ENCODE measurements at regions not wholly inside any gene's neighbourhood (a gene's known extent, or its start where the extent isn't known, plus 50 kb on each side); places are given as distances from the start of the nearest gene placed in this dataset.
"Not testable (repeated sequence)": the region's sequence is repeated elsewhere in the genome, so short reads cannot be mapped to it uniquely, and the experiment has no call there.

DNA sequence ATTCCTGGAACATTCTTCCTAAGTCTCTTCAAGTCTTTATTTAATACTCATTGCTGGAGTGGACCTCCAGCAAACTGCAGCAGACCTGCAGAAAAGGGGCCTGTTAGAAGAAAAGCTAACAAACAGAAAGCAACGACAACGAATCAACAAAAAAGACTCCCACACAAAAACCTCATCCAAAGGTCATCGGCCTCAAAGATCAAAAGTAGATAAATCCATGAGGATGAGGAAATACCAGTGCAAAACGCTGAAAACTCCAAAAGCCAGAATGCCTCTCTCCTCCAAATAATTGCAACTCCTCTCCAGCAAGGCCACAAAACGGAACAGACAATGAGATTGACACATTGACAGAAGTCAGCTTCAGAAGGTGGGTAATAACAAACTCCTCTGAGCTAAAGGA lies 472.2 kb downstream of the C12orf50 start:
- H4K91ac ChIP-seq (ENCODE audit: insufficient read length, low read depth, low read length), result no peak overlapping the region
- peaks cover 0 to 2% (median 0%) of the 10 kb centered on the region in 3 experiments; a peak in 2 of 7 replicates for H3K36me3 Mint-ChIP-seq (ENCODE audit: insufficient read depth in 1 of 3, low read depth in 3 of 3)
- no peak overlapping the region for H3K23ac ChIP-seq (ENCODE audit: insufficient read length, low read depth, low read length)
- H3K18ac ChIP-seq (ENCODE audit: insufficient read length, low read depth, low read length), result no peak overlapping the region
- H3K79me2 ChIP-seq (ENCODE audit: insufficient read depth, low read length), result no peaks in the 10 kb centered on the region
- H3K4me2 ChIP-seq (ENCODE audit: insufficient read depth, insufficient read length, low read length), result no peak overlapping the region
- no peak overlapping the region for H3K56ac ChIP-seq (ENCODE audit: insufficient read length, low read depth, low read length)
- no peaks in the 10 kb centered on the region for H3K23me2 ChIP-seq (ENCODE audit: insufficient read length, low read depth, low read length, poor library complexity, severe bottlenecking)
- no peak overlapping the region for H3K9ac ChIP-seq (ENCODE audit: extremely low read depth, insufficient read length, low read length)
- H3K79me1 ChIP-seq (ENCODE audit: insufficient read depth, low read depth, low read length, poor library complexity, severe bottlenecking), result no peaks in the 10 kb centered on the region
- H4K5ac ChIP-seq (ENCODE audit: insufficient read length, low read depth, low read length), result no peak overlapping the region
- no peak overlapping the region for H2BK5ac ChIP-seq (ENCODE audit: insufficient read length, low read length)
- no peak overlapping the region for H2BK15ac ChIP-seq (ENCODE audit: low read depth, low read length)
- H2BK12ac ChIP-seq (ENCODE audit: insufficient read length, low read depth, low read length), result no peak overlapping the region
- H3K4me3 Mint-ChIP-seq, result no peak overlapping the region
- no peak overlapping the region for H3K4ac ChIP-seq (ENCODE audit: low read depth, low read length)
- no peaks in the 10 kb centered on the region for H3K27me3 ChIP-seq (ENCODE audit: insufficient read depth, low read length)
- WGBS (ENCODE audit: extremely low coverage, insufficient read length, low lambda C conversion rate), result no CpG with 5 or more reads among the region's 5 CpGs
- TF ChIP-seq CTCF (conservative IDR thresholded peaks at IDR 0.05), result no peak
- DNase-seq, result no peak
- no peaks in the 10 kb centered on the region for H4K20me1 ChIP-seq (ENCODE audit: control insufficient read depth, insufficient read depth, insufficient read length)
- no peak overlapping the region for H2BK20ac ChIP-seq (ENCODE audit: low read depth, low read length, poor library complexity, severe bottlenecking)
- no peak overlapping the region for H2BK120ac ChIP-seq (ENCODE audit: low read depth, low read length, poor library complexity, severe bottlenecking)
- no peaks in the 10 kb centered on the region for H3K27me3 Mint-ChIP-seq (ENCODE audit: low read depth)
- H3T11ph ChIP-seq (ENCODE audit: low read length), result no peak overlapping the region
- 0 out of 4 replicates have a peak, but pooled peaks cover 0 to 3% of the 10 kb centered on the region in 2 experiments for H3K4me1 Mint-ChIP-seq
- H3K27ac Mint-ChIP-seq, result no peak overlapping the region
- no peak overlapping the region for H3K27ac ChIP-seq (ENCODE audit: insufficient read length, low read depth, low read length)
- no peaks in the 10 kb centered on the region; a peak in 3 of 5 replicates for H3K9me3 Mint-ChIP-seq
- H3K9me3 ChIP-seq (ENCODE audit: control insufficient read depth, low read depth, low read length), result no peaks in the 10 kb centered on the region
- H2AFZ ChIP-seq (ENCODE audit: low read length), result no peak overlapping the region
- H3K4me1 ChIP-seq (ENCODE audit: insufficient read depth, low read length), result no peaks in the 10 kb centered on the region
- no peak overlapping the region for H2AK5ac ChIP-seq (ENCODE audit: insufficient read length, low read length)
- H4K8ac ChIP-seq (replicated peaks; ENCODE audit: insufficient read length, low read depth, low read length), result no peak overlapping the region
- no peak overlapping the region for H3K14ac ChIP-seq (ENCODE audit: insufficient read depth, low read length)

GRCh38 chr12:87531213-87531612 lies 498.0 kb downstream of the C12orf50 start:
- not testable (repeated sequence) for H3K4me1 ChIP-seq (ENCODE audit: insufficient read depth, low read length); H3K79me1 ChIP-seq (ENCODE audit: insufficient read depth, low read depth, low read length, poor library complexity, severe bottlenecking); H4K8ac ChIP-seq (replicated peaks; ENCODE audit: insufficient read length, low read depth, low read length); H2BK12ac ChIP-seq (ENCODE audit: insufficient read length, low read depth, low read length); H2AFZ ChIP-seq (ENCODE audit: low read length); H2BK20ac ChIP-seq (ENCODE audit: low read depth, low read length, poor library complexity, severe bottlenecking); H2BK120ac ChIP-seq (ENCODE audit: low read depth, low read length, poor library complexity, severe bottlenecking); H2BK5ac ChIP-seq (ENCODE audit: insufficient read length, low read length); H3K9me3 Mint-ChIP-seq; H3K56ac ChIP-seq (ENCODE audit: insufficient read length, low read depth, low read length); H3K18ac ChIP-seq (ENCODE audit: insufficient read length, low read depth, low read length); H3K4me2 ChIP-seq (ENCODE audit: insufficient read depth, insufficient read length, low read length); H3T11ph ChIP-seq (ENCODE audit: low read length); H3K23ac ChIP-seq (ENCODE audit: insufficient read length, low read depth, low read length); H3K79me2 ChIP-seq (ENCODE audit: insufficient read depth, low read length); H3K27ac Mint-ChIP-seq; H3K27me3 ChIP-seq (ENCODE audit: insufficient read depth, low read length); H3K4me3 Mint-ChIP-seq; H3K36me3 Mint-ChIP-seq (ENCODE audit: insufficient read depth in 1 of 3, low read depth in 3 of 3); H3K4ac ChIP-seq (ENCODE audit: low read depth, low read length); H3K14ac ChIP-seq (ENCODE audit: insufficient read depth, low read length); H3K27ac ChIP-seq (ENCODE audit: insufficient read length, low read depth, low read length); H3K9ac ChIP-seq (ENCODE audit: extremely low read depth, insufficient read length, low read length); H3K4me1 Mint-ChIP-seq; H3K9me3 ChIP-seq (ENCODE audit: control insufficient read depth, low read depth, low read length); H4K20me1 ChIP-seq (ENCODE audit: control insufficient read depth, insufficient read depth, insufficient read length); H2AK5ac ChIP-seq (ENCODE audit: insufficient read length, low read length); H2BK15ac ChIP-seq (ENCODE audit: low read depth, low read length); H4K91ac ChIP-seq (ENCODE audit: insufficient read length, low read depth, low read length); H3K27me3 Mint-ChIP-seq (ENCODE audit: low read depth); H4K5ac ChIP-seq (ENCODE audit: insufficient read length, low read depth, low read length); H3K23me2 ChIP-seq (ENCODE audit: insufficient read length, low read depth, low read length, poor library complexity, severe bottlenecking)
- no CpG with 5 or more reads among the region's 5 CpGs for WGBS (ENCODE audit: extremely low coverage, insufficient read length, low lambda C conversion rate)
- peak; percentile 68 for DNase-seq
